ENCODE measurements at regions not wholly inside any gene's neighbourhood (a gene's known extent, or its start where the extent isn't known, plus 50 kb on each side); places are given as distances from the start of the nearest gene placed in this dataset.

GRCh38 chr12:77118696-77119095 is 53.3 kb upstream of the E2F7 start:
- TF ChIP-seq CTCF (IDR thresholded peaks at IDR 0.05) (no peak), POLR2A (IDR thresholded peaks at IDR 0.05) (no peak)
